ENCODE measurements at regions not wholly inside any gene's neighbourhood (a gene's known extent, or its start where the extent isn't known, plus 50 kb on each side); places are given as distances from the start of the nearest gene placed in this dataset.

DNA sequence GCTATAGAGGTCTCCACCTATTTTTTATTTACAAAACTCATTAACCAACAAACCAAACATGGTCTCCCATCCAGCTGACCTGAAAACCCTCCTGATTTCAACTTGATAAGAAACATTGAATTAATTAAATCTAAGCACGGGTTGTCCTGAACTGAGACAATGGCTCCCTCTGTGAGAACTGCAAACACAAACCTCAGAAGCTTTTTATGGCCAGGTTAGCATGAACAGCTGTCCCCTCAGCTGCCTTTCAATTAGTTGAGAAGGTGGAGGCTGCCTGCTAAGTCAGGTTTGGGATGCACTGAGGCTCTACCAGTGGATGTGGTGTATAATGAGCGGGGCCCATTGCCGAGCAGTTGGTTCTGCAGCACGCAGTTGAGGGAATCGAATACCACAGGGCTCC, 258.5 kb upstream of the DDX18 start:
- Histone ChIP-seq H3K9me3 (ENCODE audit: control insufficient read depth, insufficient read depth, low read length) (peaks cover 2% of the 10 kb centered on the region; the same call in 1 of the 2 replicates), H3K4me1 (ENCODE audit: control insufficient read depth, insufficient read depth, low read length) (no peaks in the 10 kb centered on the region), H3K36me3 (ENCODE audit: control insufficient read depth, insufficient read depth, low read length) (no peaks in the 10 kb centered on the region), H3K4me3 (ENCODE audit: insufficient read depth, low read depth, low read length) (no peak overlapping the region), H3K18ac (ENCODE audit: low read depth, low read length) (no peak overlapping the region), H2AK9ac (replicated peaks; ENCODE audit: low read depth, low read length, poor library complexity) (no peak overlapping the region), H3K27me3 (ENCODE audit: control insufficient read depth, insufficient read depth, low read length) (no peaks in the 10 kb centered on the region), H3K56ac (ENCODE audit: extremely low read depth, insufficient read depth, low read length) (no peak overlapping the region), H2BK15ac (ENCODE audit: low read depth, low read length) (no peak overlapping the region), H2AFZ (replicated peaks; ENCODE audit: low read length, poor library complexity) (no peak overlapping the region), H2BK5ac (ENCODE audit: low read depth, low read length, poor library complexity, severe bottlenecking) (no peak overlapping the region), H3K4me2 (ENCODE audit: low read depth, low read length) (no peak overlapping the region), H4K91ac (ENCODE audit: insufficient read depth, low read depth, low read length) (no peak overlapping the region), H3K4ac (ENCODE audit: low read depth, low read length) (no peak overlapping the region), H4K20me1 (ENCODE audit: insufficient read depth, low read length) (no peaks in the 10 kb centered on the region), H4K8ac (ENCODE audit: low read depth in 2 of 2, low read length in 2 of 2) (no peak overlapping the region), H3K14ac (replicated peaks; ENCODE audit: low read depth, low read length) (no peak overlapping the region), H2AK5ac (ENCODE audit: low read depth, low read length) (no peak overlapping the region), H3K79me1 (ENCODE audit: low read depth in 1 of 2, low read length in 2 of 2) (no peaks in the 10 kb centered on the region), H3K23ac (ENCODE audit: low read depth, low read length) (no peak overlapping the region), H4K5ac (ENCODE audit: low read depth, low read length) (no peak overlapping the region), H3K9ac (ENCODE audit: low read depth, low read length) (no peak overlapping the region), H3K27ac (ENCODE audit: insufficient read depth, low read length) (no peak overlapping the region), H2BK120ac (ENCODE audit: low read depth, low read length) (no peak overlapping the region), H2BK20ac (ENCODE audit: low read depth, low read length) (no peak overlapping the region), H3K9me1 (ENCODE audit: insufficient read depth, low read length) (no peaks in the 10 kb centered on the region)
- no peak for ATAC-seq (ENCODE audit: low read depth)
- in situ Hi-C loops (cut with MboI; ENCODE audit: low sequenced_read_pairs), result no loop called here
- WGBS, 2 experiments (ENCODE audit: extremely low coverage in 2 of 2, insufficient read length in 1 of 2), result no CpG with 5 or more reads among the region's 5 CpGs
- intact Hi-C loops (cut with micrococcal nuclease), result no loop called here
- CTCF ChIA-PET, result no interaction called here
- dilution Hi-C loops (cut with HindIII; ENCODE audit: low sequenced_read_pairs, unreplicated experiment), result no loop called here
- POLR2A ChIA-PET (ENCODE audit: unreplicated experiment), result no interaction called here
- TF ChIP-seq CHD1 (IDR thresholded peaks at IDR 0.05; ENCODE audit: low read depth, low read length), result no peak
- no peak for TF ChIP-seq MXI1 (IDR thresholded peaks at IDR 0.05; ENCODE audit: borderline replicate concordance, low read depth, low read length)
- TF ChIP-seq RCOR1 (IDR thresholded peaks at IDR 0.05; ENCODE audit: insufficient replicate concordance, low read length), result no peak
- TF ChIP-seq, protein P1, sequence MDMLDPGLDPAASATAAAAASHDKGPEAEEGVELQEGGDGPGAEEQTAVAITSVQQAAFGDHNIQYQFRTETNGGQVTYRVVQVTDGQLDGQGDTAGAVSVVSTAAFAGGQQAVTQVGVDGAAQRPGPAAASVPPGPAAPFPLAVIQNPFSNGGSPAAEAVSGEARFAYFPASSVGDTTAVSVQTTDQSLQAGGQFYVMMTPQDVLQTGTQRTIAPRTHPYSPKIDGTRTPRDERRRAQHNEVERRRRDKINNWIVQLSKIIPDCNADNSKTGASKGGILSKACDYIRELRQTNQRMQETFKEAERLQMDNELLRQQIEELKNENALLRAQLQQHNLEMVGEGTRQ (IDR thresholded peaks at IDR 0.05; ENCODE audit: low read depth, low read length), result no peak
- no peak for TF ChIP-seq RFX5 (IDR thresholded peaks at IDR 0.05; ENCODE audit: low read depth, low read length)
- no peak for TF ChIP-seq ELK1 (IDR thresholded peaks at IDR 0.05; ENCODE audit: borderline replicate concordance, low read depth, low read length)
- no peak for TF ChIP-seq NFE2L2 (IDR thresholded peaks at IDR 0.05; ENCODE audit: low read depth, low read length)
- no peak for TF ChIP-seq CEBPB (IDR thresholded peaks at IDR 0.05; ENCODE audit: low read depth, low read length)
- no peak for TF ChIP-seq BHLHE40 (IDR thresholded peaks at IDR 0.05; ENCODE audit: low read depth, low read length)
- DNase-seq, result no peak
- BruUV-seq (replicated peaks), result no TSS peak
